ENCODE measurements at regions not wholly inside any gene's neighbourhood (a gene's known extent, or its start where the extent isn't known, plus 50 kb on each side); places are given as distances from the start of the nearest gene placed in this dataset.
"Not testable (repeated sequence)": the region's sequence is repeated elsewhere in the genome, so short reads cannot be mapped to it uniquely, and the experiment has no call there.

- TF ChIP-seq, protein P1, sequence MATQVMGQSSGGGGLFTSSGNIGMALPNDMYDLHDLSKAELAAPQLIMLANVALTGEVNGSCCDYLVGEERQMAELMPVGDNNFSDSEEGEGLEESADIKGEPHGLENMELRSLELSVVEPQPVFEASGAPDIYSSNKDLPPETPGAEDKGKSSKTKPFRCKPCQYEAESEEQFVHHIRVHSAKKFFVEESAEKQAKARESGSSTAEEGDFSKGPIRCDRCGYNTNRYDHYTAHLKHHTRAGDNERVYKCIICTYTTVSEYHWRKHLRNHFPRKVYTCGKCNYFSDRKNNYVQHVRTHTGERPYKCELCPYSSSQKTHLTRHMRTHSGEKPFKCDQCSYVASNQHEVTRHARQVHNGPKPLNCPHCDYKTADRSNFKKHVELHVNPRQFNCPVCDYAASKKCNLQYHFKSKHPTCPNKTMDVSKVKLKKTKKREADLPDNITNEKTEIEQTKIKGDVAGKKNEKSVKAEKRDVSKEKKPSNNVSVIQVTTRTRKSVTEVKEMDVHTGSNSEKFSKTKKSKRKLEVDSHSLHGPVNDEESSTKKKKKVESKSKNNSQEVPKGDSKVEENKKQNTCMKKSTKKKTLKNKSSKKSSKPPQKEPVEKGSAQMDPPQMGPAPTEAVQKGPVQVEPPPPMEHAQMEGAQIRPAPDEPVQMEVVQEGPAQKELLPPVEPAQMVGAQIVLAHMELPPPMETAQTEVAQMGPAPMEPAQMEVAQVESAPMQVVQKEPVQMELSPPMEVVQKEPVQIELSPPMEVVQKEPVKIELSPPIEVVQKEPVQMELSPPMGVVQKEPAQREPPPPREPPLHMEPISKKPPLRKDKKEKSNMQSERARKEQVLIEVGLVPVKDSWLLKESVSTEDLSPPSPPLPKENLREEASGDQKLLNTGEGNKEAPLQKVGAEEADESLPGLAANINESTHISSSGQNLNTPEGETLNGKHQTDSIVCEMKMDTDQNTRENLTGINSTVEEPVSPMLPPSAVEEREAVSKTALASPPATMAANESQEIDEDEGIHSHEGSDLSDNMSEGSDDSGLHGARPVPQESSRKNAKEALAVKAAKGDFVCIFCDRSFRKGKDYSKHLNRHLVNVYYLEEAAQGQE (IDR thresholded peaks at IDR 0.05; ENCODE audit: low read depth), result not testable (repeated sequence)
- not testable (repeated sequence) for TF ChIP-seq POLR2A (IDR thresholded peaks at IDR 0.05; ENCODE audit: borderline replicate concordance, extremely low read depth, insufficient read depth, insufficient read length); EZH2 (IDR thresholded peaks at IDR 0.05); SP1 (IDR thresholded peaks at IDR 0.05; ENCODE audit: low read depth); CTCF (IDR thresholded peaks at IDR 0.05 in 2 of 3, conservative IDR thresholded peaks at IDR 0.05 in 1 of 3; ENCODE audit: borderline replicate concordance in 1 of 3, insufficient read depth in 1 of 3, low read depth in 2 of 3, low read length in 2 of 3); TCF7L2 (IDR thresholded peaks at IDR 0.05; ENCODE audit: borderline replicate concordance, extremely low read depth, insufficient read depth, insufficient read length); CBX3 (IDR thresholded peaks at IDR 0.05; ENCODE audit: low read depth); MAX (IDR thresholded peaks at IDR 0.05); YY1 (IDR thresholded peaks at IDR 0.05; ENCODE audit: extremely low read depth, insufficient replicate concordance, low read depth, low read length); POLR2AphosphoS5 (IDR thresholded peaks at IDR 0.05; ENCODE audit: low read depth, low read length); EGR1 (IDR thresholded peaks at IDR 0.05; ENCODE audit: low read depth); EZH2phosphoT487 (IDR thresholded peaks at IDR 0.05; ENCODE audit: borderline replicate concordance); SRF (IDR thresholded peaks at IDR 0.05; ENCODE audit: low read depth)
- TF ChIP-seq, protein P2, sequence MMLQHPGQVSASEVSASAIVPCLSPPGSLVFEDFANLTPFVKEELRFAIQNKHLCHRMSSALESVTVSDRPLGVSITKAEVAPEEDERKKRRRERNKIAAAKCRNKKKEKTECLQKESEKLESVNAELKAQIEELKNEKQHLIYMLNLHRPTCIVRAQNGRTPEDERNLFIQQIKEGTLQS (IDR thresholded peaks at IDR 0.05), result not testable (repeated sequence)
These were observed 311.2 kb upstream of the SOX4 start for GRCh38 chr6:21282360-21282759.

Measured in HCT116 (cell line).